GM18868 (cell line): ENCODE measurements at regions not wholly inside any gene's neighbourhood (a gene's known extent, or its start where the extent isn't known, plus 50 kb on each side); places are given as distances from the start of the nearest gene placed in this dataset.
"Not testable (repeated sequence)": the region's sequence is repeated elsewhere in the genome, so short reads cannot be mapped to it uniquely, and the experiment has no call there.

Experiments used
- ATAC-seq: cut with Tn5 transposase; IDR thresholded peaks from one replicate; pipeline ENCODE4 v1.9.1; 2021; ENCODE audit warnings: mild to moderate bottlenecking, moderate library complexity; ENCODE audit not compliant: unreplicated experiment

DNA sequence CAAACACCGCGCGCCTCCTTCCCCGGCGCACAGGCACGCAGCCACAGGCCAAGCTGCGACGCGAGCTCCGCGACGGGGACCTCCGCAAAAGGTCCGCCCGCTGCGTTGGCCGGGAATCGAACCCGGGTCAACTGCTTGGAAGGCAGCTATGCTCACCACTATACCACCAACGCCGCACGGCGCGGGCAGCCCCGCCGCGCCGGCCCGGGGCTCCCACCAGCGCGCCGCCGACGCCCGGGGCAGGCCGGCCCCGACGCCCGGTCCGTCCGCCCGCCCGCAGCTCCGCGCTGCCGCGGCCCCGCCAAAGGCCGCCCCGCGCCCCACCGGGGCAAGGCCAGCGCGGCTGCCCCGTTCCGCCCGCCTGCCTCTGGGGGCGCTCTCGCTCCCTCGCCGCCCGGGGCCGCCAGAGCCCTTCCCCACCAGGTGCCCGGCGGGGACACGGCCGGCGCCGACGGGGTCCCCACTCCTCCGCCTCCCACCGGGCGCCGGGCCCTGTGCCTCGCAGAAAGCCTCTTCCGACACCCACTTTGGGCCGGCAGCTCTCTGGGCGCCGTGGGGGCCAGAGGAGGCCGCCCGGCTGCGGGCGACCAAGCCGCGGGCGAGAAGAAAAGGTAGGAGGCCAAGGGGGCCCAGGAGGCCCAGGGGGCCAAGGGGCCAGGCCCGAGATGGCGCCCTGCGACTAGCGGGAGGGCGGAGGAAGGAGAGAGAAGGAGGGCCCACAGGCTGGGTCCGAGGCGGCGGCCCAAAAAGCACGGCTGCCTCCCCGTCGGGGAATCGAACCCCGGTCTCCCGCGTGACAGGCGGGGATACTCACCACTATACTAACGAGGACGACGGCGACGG is 50.2 kb upstream of the FCGR2A start:
- peak; percentile 31 for ATAC-seq

DNA sequence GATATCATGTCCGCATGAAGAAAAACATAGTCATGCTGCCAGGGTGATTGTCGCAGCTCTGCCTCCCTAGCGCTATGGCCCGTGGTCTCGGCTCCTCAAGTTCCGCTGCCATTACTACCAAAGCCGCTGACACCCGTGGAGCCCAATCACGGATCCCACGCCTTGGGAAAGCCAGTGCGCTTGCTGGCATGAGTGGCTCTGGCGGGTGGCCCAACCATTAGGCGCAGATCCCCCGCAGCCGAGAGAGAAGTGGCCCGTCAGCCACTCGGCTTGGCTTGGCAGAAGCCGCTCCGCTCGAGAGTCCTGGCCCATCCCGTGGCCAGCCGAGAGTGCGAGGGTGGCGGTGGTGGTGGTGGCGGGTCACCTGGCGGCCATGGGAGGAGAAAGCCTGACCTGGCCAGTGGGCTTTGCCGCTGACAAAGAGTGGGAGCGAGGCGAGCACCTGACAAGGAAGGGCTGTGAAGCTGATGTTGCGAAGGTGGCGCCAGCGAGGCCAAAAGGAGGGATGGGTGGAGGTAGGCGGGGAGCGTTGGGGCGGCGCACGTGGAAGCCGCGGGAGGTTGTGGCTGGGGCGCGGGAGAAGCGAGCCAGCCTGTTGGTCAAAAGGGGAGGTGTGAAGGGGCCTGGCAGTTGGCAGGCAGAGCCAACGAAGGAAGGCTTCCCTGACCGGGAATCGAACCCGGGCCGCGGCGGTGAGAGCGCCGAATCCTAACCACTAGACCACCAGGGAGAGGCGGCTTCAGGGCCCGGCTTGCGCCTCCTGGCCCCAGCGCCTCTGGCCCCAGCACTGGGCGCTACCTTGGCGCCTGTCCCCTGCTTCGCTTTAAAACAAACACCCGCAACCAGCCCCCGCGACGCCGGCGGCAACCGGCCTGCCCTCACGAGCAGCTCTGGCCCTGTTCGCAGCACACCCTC is 51.0 kb upstream of the FCGR2A start:
- ATAC-seq: peak; percentile 76

- ATAC-seq: not testable (repeated sequence)
Observed at GRCh38 chr1:161451698-161452348, 53.4 kb upstream of the FCGR2A start.

GRCh38 chr1:161447760-161448332 is 57.4 kb upstream of the FCGR2A start:
- ATAC-seq: peak; percentile 31

GRCh38 chr1:161447040-161447759 is 58.1 kb upstream of the FCGR2A start:
- ATAC-seq: peak; percentile 66

DNA sequence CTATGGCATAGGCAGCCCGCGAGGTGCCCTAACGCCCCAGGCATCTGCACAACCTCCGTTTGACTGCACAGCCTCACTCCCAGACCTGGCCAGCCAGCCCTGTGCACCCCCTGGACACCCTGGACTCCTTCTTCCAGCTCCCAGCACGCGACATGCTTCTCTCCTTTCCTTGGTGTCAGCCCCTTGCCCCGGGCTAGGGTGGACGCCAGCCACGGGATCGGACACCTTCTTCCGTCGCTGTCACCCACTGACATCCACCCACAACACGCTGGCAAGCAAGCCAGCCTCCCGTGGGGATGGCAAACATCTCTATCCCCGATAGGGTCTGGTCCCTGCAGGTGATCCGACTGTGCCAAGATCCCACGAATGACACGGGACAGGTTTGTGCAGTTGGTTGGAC is 60.5 kb upstream of the FCGR2A start:
- not testable (repeated sequence) for ATAC-seq

- not testable (repeated sequence) for ATAC-seq
Observed at GRCh38 chr1:161444255-161444654, 61.0 kb upstream of the FCGR2A start.

GRCh38 chr1:161440312-161440894 is 64.9 kb upstream of the FCGR2A start:
- peak; percentile 56 for ATAC-seq

DNA sequence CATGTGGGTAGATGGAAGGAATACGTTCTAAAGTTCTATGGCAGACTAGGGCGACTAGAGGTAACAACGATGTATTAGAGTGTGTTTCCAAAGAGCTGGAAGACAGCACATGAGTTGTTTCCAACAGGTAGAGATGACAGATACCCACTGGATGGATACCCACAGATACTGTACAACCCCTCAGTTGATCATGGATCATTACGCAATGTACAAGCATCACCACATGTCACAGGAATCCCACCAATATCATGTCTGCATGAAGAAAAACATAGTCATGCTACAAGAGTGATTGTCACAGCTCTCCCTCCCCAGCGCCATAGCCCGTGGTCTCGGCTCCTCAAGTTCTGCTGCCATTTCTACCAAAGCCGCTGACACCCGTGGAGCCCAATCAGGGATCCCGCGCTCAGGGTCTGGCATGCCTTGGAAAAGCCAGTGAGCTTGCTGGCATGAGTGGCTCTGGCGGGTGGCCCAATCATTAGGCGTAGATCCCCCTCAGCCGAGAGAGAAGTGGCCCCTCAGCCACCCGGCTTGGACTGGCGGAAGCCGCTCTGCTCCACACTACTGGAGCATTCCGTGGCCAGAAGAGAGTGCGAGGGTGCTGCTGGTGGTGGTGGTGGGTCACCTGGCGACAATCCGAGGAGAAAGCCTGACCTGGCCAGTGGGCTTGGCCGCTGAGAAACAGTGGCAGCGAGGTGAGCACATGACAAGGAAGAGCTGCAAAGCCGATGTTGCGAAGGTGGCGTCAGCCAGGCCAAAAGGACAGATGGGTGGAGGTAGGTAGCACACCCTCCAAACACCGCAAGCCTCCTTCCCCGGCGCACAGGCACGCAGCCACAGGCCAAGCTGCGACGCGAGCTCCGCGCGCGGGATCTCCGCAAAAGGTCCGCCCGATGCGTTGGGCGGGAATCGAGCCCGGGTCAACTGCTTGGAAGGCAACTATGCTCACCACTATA is 65.7 kb upstream of the FCGR2A start:
- ATAC-seq: no peak

GRCh38 chr1:161433191-161433590 is 65.5 kb upstream of the CFAP126 start:
- not testable (repeated sequence) for ATAC-seq

DNA sequence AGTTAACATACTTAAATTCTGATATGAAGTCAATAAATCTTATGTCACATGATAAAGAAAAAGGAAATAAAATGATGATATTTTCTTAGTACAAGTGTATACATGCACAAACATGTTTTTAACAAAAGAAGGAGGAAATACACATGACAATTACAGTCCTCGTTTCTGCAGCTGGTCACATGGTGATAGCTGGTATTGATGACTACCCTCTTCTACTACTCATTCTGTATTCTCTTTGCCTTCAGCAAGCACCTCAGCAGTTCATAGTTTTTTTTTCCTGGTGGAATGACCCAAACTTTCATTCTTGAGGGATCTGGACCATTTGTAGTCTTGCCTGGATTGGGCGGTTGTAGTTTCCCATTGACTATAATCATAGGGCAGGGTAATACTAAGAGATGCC is 64.4 kb upstream of the CFAP126 start:
- ATAC-seq: no peak

DNA sequence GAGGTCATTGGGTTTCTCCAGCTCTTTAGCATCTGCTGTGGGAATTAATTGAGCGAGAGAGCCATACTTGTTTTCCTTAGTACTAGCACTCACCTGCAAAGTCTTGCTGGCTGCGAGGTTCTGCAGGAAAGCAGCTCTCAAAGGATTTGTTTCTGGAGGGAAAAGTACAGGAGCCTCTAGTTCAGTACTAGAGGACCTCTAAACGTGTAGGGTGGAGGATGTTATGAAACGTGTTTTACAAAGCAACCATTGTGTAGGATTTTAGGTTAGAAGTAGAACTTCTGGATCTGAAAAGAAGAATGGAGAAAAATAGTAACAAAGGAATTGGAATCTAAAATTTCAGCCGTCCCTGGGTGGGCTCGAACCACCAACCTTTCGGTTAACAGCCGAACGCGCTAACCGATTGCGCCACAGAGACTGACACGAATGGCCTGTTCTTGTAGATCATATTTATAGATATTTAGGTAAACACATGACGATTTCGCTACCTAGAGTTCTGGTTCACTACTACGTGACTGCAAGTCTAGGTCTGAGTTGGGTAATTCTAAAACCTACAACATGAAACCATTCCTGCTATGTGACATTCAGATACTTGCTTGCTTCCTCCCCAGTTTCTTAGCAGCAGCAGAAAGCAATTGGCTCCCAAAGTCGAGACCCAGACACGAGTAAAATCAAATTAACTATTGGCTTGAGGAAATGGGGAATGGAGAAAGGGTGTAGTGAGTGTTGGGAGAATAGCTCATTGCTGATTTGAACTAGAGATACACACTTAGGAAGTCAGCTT is 60.2 kb upstream of the CFAP126 start:
- no peak for ATAC-seq

- ATAC-seq: not testable (repeated sequence)
Observed at GRCh38 chr1:161422914-161423313, 55.2 kb upstream of the CFAP126 start.

GRCh38 chr1:161421456-161421855 is 53.8 kb upstream of the CFAP126 start:
- no peak for ATAC-seq

DNA sequence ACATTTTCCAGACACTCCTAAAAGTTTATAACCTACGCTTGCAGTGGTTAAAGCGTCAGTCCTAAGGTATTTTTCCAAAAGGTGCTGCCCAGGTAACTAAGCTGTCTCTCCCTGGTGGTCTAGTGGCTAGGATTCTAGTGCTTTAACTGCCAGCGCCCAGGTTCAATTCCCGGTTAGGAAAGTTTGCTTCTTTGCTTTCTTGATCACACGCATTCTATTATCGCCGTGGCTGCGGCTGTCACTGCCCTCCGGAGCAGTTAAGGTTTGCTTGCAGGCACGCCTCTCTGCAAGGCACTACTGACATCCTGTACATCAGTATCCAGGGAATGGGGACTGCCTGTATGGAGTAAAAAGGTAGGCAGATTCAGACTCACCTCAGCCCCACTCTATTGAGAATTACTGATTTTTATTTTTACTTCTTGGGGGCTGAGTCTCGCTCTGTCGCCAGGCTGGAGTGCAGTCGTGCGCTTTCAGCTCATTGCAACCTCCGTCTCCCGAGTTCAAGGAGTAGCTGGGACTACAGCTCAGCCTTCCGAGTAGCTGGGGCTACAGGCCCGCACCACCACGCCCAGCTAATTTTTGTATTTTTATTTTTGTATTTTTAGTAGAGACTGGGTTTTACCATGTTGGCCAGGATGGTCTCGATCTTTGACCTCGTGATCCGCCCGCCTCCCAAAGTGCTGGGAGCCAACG is 53.2 kb upstream of the CFAP126 start:
- no peak for ATAC-seq

GRCh38 chr1:161417536-161417935 is 49.9 kb upstream of the CFAP126 start:
- not testable (repeated sequence) for ATAC-seq
